Peyer's patch (tissue), 4 donors: ENCODE measurements at regions not wholly inside any gene's neighbourhood (a gene's known extent, or its start where the extent isn't known, plus 50 kb on each side); places are given as distances from the start of the nearest gene placed in this dataset.

ENCODE experiments used
- DNase-seq, 3 donors: peaks; one replicate each; pipeline ENCODE4 v3.0.0-alpha.2; 2017 to 2019
- H3K27ac ChIP-seq, 4 donors: fragments of 200-600 bp; sonication (generic); one replicate each; pipeline ENCODE4 v1.5.1; 2016 to 2019
- H3K27me3 ChIP-seq, 2 donors: fragments of 200-600 bp; sonication (generic); one replicate each; pipeline ENCODE4 v1.5.1; 2019
- H3K36me3 ChIP-seq, 3 donors: fragments of 200-600 bp; sonication (generic); one replicate each; pipeline ENCODE4 v1.5.1; 2016 to 2019
- H3K4me1 ChIP-seq, 4 donors: fragments of 200-600 bp; sonication (generic); one replicate each; pipeline ENCODE4 v1.5.1; 2016 to 2019
- H3K4me3 ChIP-seq, 4 donors: fragments of 200-600 bp; sonication (generic); 1 replicate in 3 of 4; 2 replicates in 1 of 4; pipeline ENCODE4 v1.5.1; 2016 to 2019; ENCODE audit warnings: mild to moderate bottlenecking in 1 of 4
- H3K9me3 ChIP-seq, 4 donors: fragments of 200-600 bp; sonication (generic); one replicate each; pipeline ENCODE4 v1.5.1; 2016 to 2019; ENCODE audit warnings: mild to moderate bottlenecking in 1 of 4
- POLR2A ChIP-seq, 2 donors: fragments of 450-650 bp; IDR thresholded peaks; one replicate each; pipeline ENCODE4 v1.5.1; 2017; ENCODE audit warnings: antibody characterized with exemption in 2 of 2, mild to moderate bottlenecking in 2 of 2, moderate library complexity in 2 of 2
- TF ChIP-seq, protein P1 (sequence below), 6 experiments: fragments of 450-650 bp in 4 of 6; fragments of 200-600 bp in 2 of 6; sonication (generic) in 1 of 6; IDR thresholded peaks; one replicate each; pipeline ENCODE4 v1.5.1; 2017 to 2019; ENCODE audit warnings: antibody characterized with exemption in 6 of 6, mild to moderate bottlenecking in 3 of 6, moderate library complexity in 1 of 6

DNA sequence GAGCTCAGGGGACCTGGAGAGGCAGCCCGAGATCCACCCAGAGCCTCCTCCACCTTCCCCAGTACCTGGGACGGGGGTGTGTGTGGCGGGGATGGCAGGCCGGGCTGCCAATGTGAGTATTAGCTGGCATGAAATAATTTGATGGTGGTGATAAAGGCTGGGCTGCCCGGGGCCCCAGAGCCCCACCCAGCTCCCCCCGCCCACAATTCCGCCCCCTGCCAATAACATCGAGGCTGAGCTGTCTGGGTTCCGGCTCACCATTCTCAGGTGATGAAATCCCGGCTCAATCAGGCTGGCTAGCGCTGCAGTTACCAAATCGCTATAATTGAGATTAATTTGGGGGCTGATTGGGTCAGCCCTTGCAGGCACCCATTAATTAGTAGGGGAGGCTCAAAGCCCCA is 103.8 kb upstream of the CASZ1 start:
- Histone ChIP-seq H3K27ac (no peak overlapping the region), H3K4me3 (no peak overlapping the region), H3K4me1 (peaks cover 0 to 11% (median 0%) of the 10 kb centered on the region in 4 donors), H3K9me3 (no peaks in the 10 kb centered on the region), H3K36me3 (no peaks in the 10 kb centered on the region), H3K27me3 (no peaks in the 10 kb centered on the region)
- TF ChIP-seq, protein P1, sequence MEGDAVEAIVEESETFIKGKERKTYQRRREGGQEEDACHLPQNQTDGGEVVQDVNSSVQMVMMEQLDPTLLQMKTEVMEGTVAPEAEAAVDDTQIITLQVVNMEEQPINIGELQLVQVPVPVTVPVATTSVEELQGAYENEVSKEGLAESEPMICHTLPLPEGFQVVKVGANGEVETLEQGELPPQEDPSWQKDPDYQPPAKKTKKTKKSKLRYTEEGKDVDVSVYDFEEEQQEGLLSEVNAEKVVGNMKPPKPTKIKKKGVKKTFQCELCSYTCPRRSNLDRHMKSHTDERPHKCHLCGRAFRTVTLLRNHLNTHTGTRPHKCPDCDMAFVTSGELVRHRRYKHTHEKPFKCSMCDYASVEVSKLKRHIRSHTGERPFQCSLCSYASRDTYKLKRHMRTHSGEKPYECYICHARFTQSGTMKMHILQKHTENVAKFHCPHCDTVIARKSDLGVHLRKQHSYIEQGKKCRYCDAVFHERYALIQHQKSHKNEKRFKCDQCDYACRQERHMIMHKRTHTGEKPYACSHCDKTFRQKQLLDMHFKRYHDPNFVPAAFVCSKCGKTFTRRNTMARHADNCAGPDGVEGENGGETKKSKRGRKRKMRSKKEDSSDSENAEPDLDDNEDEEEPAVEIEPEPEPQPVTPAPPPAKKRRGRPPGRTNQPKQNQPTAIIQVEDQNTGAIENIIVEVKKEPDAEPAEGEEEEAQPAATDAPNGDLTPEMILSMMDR (IDR thresholded peaks at IDR 0.05): no peak
- TF ChIP-seq POLR2A (IDR thresholded peaks at IDR 0.05): no peak
- DNase-seq: no peak

DNA sequence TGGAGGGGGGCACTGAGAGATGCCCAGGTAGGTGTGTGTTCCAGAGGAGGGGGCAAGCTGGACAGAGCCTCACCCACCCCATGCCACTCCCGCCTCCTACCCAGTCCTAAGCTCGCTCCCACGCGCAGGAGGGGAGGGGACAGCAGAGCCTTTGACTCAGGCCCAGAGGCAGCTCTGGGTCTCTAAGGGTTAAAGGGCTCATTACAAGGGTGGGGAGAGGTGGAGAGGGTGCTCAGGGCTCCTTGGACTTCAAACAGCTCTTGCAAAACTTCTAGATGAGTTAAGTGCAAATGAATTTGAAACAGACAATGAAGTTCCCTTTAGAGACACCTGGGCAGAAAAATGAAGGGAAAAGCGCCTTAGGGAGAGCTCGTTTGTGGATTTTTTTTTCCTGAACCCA is 104.2 kb upstream of the CASZ1 start:
- peak overlapping the region in 1 of 4 donors; percentile 8 for H3K4me3 ChIP-seq
- DNase-seq: peak in 1 of 3 donors; percentile 51
- H3K9me3 ChIP-seq: no peaks in the 10 kb centered on the region
- peaks cover 0 to 11% (median 0%) of the 10 kb centered on the region in 4 donors for H3K4me1 ChIP-seq
- peak overlapping the region in 1 of 4 donors; percentile 38 for H3K27ac ChIP-seq
- no peak for TF ChIP-seq POLR2A (IDR thresholded peaks at IDR 0.05)
- TF ChIP-seq, protein P1 (IDR thresholded peaks at IDR 0.05): no peak
- no peaks in the 10 kb centered on the region for H3K36me3 ChIP-seq
- H3K27me3 ChIP-seq: no peaks in the 10 kb centered on the region

DNA sequence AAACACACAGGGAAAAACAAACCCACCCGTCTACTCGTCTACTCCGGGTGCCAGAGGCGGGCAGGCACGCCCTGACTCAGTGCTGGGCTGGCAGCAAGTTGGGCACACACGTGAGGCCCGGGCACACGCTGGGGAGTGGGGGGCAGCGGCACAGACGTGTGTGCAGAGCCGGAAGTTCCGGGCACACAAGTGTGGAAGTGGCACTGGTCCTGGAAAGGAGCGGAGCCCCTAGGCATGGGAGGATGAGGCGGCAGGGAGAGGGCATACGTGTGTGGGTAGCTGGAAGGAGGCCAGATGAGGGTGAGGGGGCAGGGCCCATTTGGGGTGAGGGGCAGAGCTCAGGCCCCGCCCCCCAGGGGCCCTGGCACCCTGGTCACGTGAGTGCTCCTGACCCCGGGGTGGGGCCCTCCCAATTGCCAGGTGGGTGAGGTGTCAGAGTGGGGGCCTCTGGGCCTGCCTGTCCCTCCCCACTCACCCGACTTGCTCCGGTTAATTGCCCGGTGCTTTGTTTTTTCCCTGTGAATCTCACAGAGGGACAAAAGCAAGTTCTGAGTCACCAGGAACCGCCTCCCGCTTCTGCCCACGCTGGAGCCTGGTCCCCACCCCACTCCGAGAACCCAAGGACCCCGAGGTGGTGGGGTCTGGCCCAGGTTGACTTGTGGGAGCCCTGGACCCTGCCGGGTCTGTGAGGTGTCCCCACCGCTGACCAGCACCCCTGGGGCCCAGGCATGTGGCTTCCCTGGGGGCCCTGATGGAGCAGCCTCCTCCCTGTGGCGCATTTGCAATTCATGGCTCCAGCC is 104.8 kb upstream of the CASZ1 start:
- Histone ChIP-seq H3K27me3 (no peaks in the 10 kb centered on the region), H3K9me3 (no peaks in the 10 kb centered on the region), H3K4me1 (peaks cover 0 to 11% (median 0%) of the 10 kb centered on the region in 4 donors), H3K36me3 (no peaks in the 10 kb centered on the region), H3K4me3 (peak overlapping the region in 1 of 4 donors; percentile 8), H3K27ac (peak overlapping the region in 1 of 4 donors; percentile 38)
- DNase-seq: no peak
- TF ChIP-seq POLR2A (IDR thresholded peaks at IDR 0.05): no peak
- TF ChIP-seq, protein P1 (IDR thresholded peaks at IDR 0.05): no peak

DNA sequence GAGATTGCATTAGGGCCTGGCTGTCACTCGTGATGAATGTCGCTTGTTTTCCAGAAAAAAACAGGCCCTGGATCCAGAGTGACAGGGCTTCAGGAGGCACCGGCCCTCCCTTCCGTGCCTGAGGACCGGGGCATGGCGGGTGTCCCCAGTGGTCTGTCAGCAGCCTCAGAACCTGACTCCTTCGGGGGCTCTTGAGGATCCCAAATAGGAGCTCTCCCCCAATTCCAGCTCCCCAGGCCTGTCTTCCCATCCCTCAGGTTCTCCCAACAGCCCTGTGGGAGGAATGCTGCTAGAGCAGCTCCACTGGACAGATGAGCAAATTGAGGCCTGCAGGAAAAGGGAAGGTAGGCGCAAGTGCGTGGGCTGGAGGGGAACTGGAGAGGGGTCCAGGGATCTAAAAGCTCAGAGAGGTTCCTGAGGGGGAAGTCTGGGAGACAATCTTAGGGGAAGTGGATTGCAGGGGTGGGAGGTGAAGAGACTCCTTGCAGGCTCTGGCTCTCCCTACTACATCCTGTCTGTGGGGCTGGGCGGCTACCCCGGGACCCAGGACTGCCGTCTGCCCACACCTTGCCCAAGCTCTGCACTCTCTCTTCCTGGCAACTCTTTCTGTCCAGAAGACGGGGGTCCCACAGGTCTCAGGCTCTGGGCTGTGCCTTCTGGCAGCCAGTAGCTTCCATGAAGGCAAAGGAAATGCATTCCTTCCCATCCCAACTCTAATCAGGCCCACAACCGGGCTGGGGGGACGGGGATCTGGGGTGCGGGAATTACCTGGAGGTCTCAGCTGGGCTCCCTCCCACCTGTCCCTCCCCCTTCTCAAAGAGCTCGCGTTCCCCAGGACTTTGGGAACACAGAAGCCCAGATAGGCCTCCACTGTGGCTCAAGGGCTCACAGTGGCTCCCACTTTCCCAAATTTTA is 105.7 kb upstream of the CASZ1 start:
- Histone ChIP-seq H3K36me3 (no peaks in the 10 kb centered on the region), H3K9me3 (no peaks in the 10 kb centered on the region), H3K27ac (no peak overlapping the region), H3K27me3 (no peaks in the 10 kb centered on the region), H3K4me3 (no peak overlapping the region), H3K4me1 (peaks cover 0 to 11% (median 0%) of the 10 kb centered on the region in 4 donors)
- no peak for TF ChIP-seq POLR2A (IDR thresholded peaks at IDR 0.05)
- TF ChIP-seq, protein P1 (IDR thresholded peaks at IDR 0.05): no peak
- peak in 1 of 3 donors; percentile 28 for DNase-seq

DNA sequence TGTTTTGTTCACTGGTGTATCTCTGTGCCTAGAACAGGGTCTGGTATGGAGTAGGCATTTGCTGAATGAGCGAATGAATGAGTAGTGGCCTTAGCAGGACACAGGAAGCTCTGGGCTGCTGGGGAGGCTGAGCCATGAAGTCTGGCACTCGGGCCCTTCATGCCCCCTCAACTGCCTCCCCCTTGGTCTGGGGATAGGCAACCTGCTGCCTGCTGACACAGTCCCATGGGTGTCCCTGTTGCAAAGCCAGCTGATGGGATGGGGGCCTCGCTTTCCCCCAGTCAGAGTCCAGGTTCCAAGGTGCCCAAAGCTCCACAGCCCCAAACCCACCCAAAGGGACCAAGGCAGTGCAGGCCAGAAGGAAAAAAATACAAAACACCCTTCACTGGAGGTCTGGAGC is 107.0 kb upstream of the CASZ1 start:
- H3K27me3 ChIP-seq: no peaks in the 10 kb centered on the region
- no peaks in the 10 kb centered on the region for H3K36me3 ChIP-seq
- no peak for DNase-seq
- TF ChIP-seq, protein P1 (IDR thresholded peaks at IDR 0.05): no peak
- no peak for TF ChIP-seq POLR2A (IDR thresholded peaks at IDR 0.05)
- H3K4me3 ChIP-seq: no peak overlapping the region
- H3K9me3 ChIP-seq: no peaks in the 10 kb centered on the region
- no peak overlapping the region for H3K27ac ChIP-seq
- peaks cover 0 to 11% (median 0%) of the 10 kb centered on the region in 4 donors for H3K4me1 ChIP-seq
